NCI-H1417 (cell line): ENCODE measurements at regions not wholly inside any gene's neighbourhood (a gene's known extent, or its start where the extent isn't known, plus 50 kb on each side); places are given as distances from the start of the nearest gene placed in this dataset.

Experiments used
- DNase-seq, 3 experiments: peaks; one replicate each; lab custom pipeline; 2025; lab: John Stamatoyannopoulos, UW

- DNase-seq, result no peak
Measured at GRCh38 chr4:1463088-1463926, 57.1 kb upstream of the NKX1-1 start.

DNA sequence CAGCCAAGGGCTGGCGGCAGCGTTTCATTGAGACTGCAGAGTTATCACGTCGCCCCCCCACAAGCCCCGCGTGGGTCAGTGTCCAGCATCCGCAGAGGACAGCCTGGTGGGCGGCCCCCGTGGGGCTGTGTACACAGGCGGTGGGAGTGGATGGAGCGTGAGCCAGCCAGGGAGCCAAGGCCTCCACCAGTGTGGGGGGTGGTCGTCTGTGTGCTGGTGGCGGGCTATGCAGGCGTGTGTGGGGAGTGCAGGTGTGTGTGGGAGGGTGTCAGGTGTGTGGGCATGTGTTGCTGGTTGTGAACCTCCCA, 56.5 kb upstream of the NKX1-1 start:
- no peak for DNase-seq

DNA sequence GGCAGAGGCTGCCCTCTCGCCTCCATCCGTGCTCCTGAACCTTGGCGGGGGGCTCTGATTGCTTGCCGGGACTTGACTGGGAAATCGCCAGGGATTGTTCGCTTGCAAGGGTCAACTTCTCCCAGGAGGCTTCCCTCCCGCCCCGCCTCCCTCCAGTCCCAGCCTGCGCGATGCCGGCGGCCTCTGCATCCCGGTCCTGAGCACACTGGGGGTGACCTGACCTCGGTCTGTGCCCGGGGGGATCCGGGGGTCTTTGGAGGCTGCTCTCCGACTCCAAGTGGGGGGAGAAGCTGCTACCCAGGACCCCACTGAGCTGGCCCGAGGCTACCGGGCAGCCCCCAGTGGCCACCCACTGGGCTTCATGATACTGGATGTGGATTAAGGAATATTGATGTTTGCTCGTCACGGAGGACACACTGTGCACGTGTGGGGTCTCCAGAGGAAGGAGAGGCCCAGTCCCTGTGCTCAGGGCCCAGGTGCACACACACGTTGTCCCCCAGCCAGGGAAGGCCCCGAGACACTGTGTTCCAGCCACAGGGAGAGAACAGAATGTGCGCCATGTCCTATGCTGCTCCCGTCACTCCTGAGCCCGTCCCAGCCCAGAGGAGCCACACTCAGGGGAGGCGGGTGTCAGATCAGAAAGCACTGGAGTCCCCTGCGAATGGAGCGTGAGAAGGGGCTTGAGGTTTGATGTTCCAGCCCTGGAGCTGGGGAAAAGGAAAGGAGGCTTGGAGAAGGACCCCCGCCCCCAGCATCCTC, 55.9 kb upstream of the NKX1-1 start:
- no peak for DNase-seq

GRCh38 chr4:1460967-1461868, 55.0 kb upstream of the NKX1-1 start:
- DNase-seq, result no peak

DNA sequence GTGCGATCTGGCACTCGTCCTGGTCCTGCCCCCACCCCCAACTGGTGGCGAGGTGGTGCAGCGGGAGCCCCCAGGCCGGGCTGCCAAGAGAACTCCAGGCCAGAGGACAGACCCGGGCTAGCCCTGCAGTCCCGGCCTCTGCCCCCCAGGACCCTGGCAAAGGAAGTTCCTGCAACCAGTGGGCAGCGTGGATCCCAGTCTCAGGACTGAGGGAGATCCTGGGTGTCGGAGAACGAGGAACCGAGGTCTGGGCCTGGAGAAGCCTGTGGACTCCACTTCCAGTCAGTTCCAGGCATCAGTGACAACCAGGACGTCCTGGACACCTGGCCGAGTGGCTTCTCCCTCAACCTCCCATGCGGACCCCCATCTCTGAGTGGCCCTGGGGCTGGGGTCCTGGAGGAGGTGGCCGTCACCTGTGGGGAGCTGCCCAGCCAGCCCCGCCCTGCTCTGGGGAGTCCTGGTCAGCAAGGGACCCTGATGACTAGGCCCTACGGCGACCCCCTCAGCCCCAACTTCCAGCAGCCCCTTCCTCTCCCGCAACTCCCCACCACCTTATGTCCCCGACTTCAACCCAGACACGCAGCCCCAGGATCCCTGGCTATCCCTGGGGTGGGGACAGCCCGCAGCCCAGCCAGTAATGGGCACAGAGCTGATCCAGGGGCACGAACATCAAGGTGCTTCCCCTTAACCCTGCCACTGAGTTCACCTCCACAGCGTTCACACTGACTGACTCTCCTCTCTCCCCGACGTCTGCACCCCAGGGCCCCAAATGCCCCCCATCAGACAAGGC, 53.7 kb upstream of the NKX1-1 start:
- DNase-seq, result no peak

DNA sequence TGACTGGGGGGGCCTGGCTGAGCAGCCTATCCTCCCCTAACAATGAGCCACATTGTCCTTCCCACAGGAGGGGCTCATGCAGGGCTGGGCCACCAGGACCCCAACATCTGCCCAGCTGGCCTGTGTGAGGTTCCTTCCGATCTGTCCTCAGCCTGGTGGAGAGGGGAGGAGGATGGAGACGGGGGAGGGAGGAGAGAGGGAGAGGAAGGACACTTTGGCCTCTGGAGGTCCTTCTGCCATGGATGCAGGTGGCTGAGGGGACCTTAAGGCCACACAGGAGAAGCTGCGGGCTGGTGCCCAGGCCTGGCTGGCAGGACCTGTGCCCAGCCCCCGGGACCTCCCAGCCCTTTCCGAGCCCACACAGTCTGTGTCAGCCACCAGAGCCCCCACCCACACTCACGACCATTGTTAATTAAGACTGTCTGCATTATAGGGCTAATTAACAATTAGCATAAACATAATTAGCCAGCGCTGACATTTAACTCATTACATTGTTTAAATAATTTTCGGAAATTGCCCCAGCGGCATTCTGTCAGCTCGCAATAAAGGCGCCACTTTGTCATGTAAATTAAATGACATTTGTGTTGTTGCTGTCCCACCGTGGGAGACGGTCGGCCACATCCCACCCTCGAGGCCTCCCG, 53.0 kb upstream of the NKX1-1 start:
- DNase-seq, result no peak

DNA sequence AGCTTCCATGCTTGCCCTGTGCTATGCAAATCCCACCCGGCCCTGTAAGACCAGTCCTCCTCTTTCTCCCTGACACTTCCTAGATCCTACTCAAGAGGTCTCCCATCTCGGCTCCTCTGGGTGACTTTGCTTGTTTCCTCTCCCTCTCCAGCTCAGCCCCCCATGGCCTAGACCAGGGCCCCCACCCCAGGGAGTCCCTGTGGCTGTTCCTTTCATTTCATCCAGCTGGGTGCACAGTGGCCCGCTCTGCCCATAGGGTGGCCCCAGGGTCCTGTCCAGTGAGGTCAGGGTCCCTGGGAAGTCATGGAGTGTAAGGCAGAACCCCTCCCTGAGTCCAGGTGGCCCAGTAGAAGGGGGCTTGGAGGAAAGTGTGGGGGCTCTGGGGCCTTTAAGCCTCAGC, 52.3 kb upstream of the NKX1-1 start:
- no peak for DNase-seq
